HG02678 (cell line): ENCODE measurements at regions not wholly inside any gene's neighbourhood (a gene's known extent, or its start where the extent isn't known, plus 50 kb on each side); places are given as distances from the start of the nearest gene placed in this dataset.
"Not testable (repeated sequence)": the region's sequence is repeated elsewhere in the genome, so short reads cannot be mapped to it uniquely, and the experiment has no call there.

Experiments used
- ATAC-seq: cut with Tn5 transposase; IDR thresholded peaks from one replicate; pipeline ENCODE4 v1.9.1; 2021; ENCODE audit warnings: mild to moderate bottlenecking, moderate library complexity; ENCODE audit not compliant: unreplicated experiment

GRCh38 chr6:73980096-73980495, 284.1 kb downstream of the CD109 start:
- no peak for ATAC-seq

- ATAC-seq, result no peak
Measured at GRCh38 chr6:73978330-73978729, 282.3 kb downstream of the CD109 start.

- ATAC-seq, result not testable (repeated sequence)
Measured at GRCh38 chr6:73972518-73972917, 276.5 kb downstream of the CD109 start.

GRCh38 chr6:73969971-73970970, 274.3 kb downstream of the CD109 start:
- no peak for ATAC-seq

- ATAC-seq, result no peak
Measured at GRCh38 chr6:73968221-73968757, 272.3 kb downstream of the CD109 start.

GRCh38 chr6:73965539-73966029, 269.6 kb downstream of the CD109 start:
- no peak for ATAC-seq

DNA sequence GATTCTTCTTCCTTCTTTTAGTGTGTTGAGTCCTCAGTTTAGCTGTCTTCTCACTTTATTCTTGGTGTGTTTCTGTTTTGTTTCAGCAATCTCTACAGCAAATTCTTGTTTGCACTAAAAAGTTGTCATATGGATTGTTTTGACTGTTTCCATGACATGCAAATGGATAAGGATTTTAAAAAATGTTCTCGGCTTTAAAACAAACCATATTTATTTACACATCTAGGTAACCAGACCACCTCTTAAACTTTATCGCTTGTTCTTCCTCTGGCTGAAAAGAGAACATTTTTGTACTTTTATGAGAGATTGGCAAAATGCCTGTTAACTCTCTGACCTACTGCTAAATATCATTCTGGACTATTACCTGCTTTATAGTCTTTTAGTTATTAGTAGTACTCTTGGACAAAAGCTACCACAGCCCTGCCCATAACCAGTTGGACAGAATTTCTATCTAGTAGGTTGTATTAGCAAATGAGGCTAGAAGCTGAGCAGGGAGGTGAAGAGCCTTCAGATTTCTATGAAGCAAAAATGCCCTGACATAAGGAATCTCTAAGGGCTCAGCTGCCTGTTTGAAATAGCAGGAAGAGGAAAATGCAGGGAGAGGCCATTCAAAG, 268.3 kb downstream of the CD109 start:
- no peak for ATAC-seq

DNA sequence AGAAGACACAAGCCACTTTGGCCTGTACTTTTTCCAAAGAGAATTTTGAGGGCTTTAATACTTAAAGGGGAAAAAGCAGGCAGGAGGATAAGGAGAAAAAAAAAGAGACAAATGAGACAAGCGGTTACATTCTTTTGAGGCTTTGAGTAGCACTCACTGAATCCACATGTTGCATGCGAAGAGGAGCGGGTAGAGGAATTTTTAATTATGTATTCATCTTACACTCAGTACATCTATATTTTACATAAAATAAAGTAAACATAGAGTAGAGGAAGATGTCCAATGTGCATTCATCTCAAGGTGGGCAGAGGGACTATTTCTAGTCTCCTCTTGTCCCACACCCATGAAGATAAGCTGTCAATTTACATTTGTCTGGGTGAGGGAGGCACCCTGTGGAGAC, 266.9 kb downstream of the CD109 start:
- no peak for ATAC-seq

GRCh38 chr6:73956305-73956704, 260.3 kb downstream of the CD109 start:
- no peak for ATAC-seq

DNA sequence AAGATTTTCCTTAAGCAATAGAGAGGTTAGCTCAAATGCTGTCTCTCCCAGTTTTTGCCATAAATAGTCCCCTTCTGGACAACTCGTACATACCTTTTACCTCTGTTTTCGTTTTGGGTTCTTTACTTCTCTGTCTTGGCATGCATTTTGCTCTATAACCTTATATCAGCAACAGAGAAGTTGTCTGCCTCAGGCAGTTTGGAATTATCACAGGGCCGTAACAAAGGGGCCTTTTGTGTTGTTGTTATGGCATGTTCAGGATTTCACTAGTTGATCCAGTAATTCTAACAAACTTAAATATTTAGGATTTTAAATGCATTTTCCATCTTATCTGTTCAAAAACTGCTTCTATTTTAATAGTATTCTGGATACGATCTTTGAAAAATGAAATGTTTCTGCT, 259.8 kb downstream of the CD109 start:
- no peak for ATAC-seq

DNA sequence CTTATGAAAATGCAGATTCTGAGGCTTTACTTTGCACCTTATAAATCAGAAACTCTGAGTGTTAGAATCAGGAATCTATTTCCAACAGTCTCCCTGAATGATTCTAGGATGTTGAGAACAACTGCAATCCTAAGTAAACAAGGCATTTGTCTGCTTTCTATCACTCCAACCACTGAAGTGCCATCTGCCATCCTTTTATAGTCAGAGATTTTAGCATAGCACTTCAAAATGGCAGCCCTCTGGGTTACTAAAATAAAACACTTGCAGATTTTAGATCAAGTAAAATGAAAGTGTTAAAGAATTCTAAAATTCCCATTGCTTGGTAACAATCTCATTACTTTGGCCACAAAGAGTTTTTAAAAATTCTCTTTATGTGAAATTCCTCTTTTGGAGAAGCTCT, 258.9 kb downstream of the CD109 start:
- no peak for ATAC-seq

DNA sequence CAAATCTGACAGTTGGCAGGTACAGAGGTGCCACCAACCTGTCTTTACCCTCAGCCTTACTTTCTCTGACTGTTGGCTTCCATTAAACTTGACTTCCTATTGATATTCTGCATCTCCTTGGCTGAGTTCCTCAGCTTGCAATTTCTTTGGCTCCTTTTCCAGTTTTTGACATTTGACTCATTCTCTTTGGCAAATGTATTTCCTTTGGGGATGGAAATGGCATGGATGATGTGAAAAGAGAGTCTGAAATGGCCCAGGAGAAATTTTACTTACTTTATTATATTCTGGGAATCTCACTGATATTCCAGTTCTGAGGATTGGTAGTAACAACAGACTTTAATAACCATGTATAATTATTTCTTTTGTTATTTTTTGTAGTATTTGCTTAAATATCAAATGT, 255.2 kb downstream of the CD109 start:
- no peak for ATAC-seq

DNA sequence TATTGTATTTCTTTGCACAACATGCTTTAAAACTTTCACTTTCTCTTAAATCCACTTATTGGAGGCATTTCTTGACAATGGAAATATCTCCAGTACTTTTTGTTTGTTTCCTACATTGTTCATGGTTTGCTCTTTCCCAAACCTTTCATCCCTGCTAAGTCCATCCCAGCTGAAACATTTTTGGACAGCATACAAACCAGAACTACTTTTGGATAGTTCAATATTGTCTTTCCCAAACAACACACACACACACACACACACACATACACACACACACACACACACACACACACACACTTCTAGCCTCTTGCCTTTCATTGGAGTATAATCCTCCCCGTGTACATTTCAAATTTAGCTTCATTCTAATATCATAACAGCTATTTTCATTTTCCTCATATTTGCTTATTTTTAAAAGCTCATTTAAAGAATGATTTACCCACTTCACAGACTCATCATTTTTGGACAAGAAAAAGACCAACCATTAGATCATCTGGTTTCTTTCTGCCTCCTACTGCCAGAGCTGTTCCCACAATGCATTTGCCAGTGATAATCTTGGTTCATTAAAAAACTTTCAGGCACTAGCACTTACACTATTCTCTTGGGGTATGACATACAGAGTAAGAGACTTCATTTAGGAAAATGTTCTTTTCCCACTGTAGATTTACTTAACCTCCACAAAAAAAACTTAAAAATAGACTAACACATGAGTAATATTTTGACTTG, 248.1 kb downstream of the CD109 start:
- no peak for ATAC-seq

DNA sequence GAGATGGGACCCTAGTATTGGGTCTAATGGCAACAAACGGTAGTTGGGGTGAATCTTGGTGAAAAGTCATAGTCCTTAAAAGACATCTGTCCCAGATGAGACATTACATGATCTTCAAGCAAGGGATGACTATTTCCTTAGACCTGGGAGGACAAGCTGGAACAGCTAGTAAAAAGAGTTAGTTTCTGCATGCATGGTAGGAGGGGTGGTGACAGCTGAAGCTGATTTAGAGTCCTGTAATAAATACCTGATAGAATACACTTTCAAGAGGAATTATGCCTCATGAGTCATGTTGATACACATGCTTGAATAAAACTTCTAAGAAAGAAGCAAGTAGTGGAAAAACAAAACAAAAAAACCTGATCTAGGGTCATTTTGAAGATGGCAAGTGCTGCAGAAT, 247.4 kb downstream of the CD109 start:
- ATAC-seq, result no peak

DNA sequence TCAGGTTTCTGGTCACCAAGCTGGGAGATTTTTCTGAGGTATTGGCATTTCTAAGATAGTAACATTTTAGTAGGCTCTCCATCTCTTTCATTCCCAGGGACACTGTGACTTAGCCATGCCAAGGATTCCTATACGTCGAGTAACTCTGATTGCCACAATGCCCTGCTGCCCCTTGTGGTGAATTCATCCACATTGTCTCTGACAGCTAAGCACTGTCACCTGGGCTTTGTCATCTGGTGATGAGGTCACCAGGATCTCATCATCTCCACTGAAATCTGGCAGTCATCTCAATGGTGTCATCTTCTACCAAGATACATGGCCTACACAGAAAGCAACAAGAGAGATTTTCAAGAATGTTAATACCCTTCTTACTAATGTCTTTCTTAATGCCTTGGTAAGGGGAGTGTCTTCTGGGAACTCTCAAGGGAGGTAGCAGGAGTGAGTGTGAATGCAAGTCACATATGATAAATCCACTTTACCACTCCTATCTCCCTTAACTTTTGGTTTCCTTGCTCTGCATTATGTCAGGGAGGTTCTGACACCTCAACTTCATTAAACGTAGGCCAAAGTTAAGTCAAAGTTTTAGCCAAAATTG, 246.7 kb downstream of the CD109 start:
- no peak for ATAC-seq

GRCh38 chr6:73941892-73942291, 245.9 kb downstream of the CD109 start:
- no peak for ATAC-seq

GRCh38 chr6:73937805-73938204, 241.8 kb downstream of the CD109 start:
- no peak for ATAC-seq

DNA sequence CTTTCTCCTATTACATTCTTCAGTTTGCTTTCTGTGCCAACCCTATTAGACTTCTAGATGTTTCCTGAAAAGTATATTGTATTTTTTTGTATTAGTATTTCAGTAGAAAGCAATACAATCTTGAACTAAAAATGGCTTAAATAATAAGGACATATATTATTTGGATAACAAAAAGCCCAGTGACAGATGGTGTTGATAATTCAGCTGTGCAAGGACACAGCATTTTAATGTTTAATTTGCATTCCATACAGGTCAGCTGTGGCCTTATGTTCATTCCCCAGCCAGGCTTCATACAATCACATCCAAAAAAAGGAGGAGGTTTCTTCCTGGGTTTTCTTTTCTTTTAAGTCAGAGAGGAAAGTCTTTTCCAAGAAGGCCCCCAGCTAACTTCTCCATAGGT, 236.9 kb downstream of the CD109 start:
- ATAC-seq, result no peak

- ATAC-seq, result no peak
Measured at GRCh38 chr6:73929405-73929804, 233.4 kb downstream of the CD109 start.

- ATAC-seq, result no peak
Measured at GRCh38 chr6:73927421-73927820, 231.4 kb downstream of the CD109 start.

DNA sequence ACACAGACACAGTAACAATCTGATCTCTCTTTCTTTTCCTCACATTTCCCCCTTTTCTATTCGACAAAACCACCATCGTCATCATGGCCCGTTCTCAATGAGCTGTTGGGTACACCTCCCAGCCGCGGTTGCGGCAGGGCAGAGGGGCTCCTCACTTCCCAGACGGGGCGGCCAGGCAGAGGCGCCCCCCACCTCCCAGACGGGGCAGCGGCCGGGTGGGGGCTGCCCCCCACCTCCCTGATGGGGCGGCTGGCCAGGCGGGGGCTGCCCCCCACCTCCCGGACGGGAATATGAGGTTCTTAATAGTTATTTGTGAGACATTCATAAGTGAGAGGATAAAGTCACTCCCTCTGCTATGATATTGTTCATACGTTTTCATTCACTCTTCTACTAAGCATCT, 229.7 kb downstream of the CD109 start:
- ATAC-seq, result not testable (repeated sequence)
